ENCODE measurements at regions not wholly inside any gene's neighbourhood (a gene's known extent, or its start where the extent isn't known, plus 50 kb on each side); places are given as distances from the start of the nearest gene placed in this dataset.

- FAIRE-seq: no peak
These were observed 54.1 kb upstream of the PIK3C2G start for GRCh38 chr12:18207266-18207665.

GRCh38 chr12:18206198-18206597 lies 55.1 kb upstream of the PIK3C2G start:
- FAIRE-seq: no peak

GRCh38 chr12:18204053-18204452 lies 57.3 kb upstream of the PIK3C2G start:
- FAIRE-seq: no peak

- no peak for FAIRE-seq
These were observed 69.2 kb upstream of the PIK3C2G start for GRCh38 chr12:18192119-18192518.

GRCh38 chr12:18183141-18183540 lies 78.2 kb upstream of the PIK3C2G start:
- FAIRE-seq: no peak

- FAIRE-seq: no peak
These were observed 81.6 kb upstream of the RERGL start for GRCh38 chr12:18171571-18171970.

DNA sequence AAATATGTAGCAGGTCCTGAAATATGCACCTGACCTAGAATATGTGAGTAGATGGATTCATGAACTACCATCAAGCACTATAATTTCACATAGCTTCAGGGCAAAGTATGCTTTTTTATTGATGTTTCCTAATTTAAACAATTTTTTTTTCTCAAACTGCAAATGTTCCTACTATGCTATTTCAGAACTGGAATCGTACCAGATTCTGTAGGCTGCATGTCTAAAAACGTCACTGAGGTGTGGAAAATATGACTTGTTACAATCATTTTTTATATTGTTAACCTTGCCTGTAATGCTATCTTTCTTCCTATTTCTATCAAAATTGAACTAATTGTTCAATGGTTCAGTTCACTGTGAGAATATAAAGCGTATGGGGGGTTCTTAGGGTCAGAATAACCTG lies 78.0 kb upstream of the RERGL start:
- no peak for FAIRE-seq

- no peak for FAIRE-seq
These were observed 75.9 kb upstream of the RERGL start for GRCh38 chr12:18165889-18166288.

- no peak for FAIRE-seq
These were observed 75.5 kb upstream of the RERGL start for GRCh38 chr12:18165422-18165871.

GRCh38 chr12:18160901-18161300 lies 70.9 kb upstream of the RERGL start:
- no peak for FAIRE-seq

GRCh38 chr12:18158774-18159557 lies 69.0 kb upstream of the RERGL start:
- FAIRE-seq: no peak

DNA sequence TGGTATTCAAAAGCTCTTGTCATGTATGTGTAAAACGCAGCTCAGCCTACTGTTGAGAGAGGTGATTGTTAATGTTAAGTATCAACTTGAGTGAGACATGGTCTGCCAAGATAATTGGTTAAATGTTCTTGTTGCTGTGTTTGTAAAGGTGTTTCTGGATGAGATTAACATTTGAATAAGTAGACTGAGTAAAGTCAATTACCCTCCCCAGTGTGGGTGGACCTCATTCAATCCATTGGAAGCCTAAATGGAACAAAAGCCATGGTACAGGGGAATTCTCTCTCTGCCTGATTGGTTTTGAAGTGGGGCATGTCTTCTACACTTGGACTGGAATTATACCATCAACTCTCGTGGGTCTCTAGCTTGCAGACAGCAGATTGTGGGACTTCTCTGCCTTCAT lies 63.8 kb upstream of the RERGL start:
- FAIRE-seq: no peak

DNA sequence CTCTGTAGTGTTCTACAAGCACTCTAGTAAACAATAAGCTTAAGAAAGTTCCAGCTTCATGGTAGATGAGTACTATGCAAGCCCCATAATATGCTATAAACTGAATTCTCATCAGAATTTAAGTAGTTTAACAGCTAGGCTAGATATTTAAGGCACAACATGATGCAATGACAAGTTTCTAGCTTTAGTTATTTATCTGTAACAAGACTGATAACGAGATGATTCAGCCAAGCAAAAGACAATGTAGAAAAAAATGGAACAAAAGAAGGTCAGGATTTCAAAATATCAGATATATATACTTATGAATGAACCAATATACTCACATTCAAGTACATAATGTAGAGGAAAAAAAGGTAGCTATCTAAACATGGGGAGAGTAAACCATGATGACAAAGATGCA lies 61.0 kb upstream of the RERGL start:
- no peak for FAIRE-seq

GRCh38 chr12:18148961-18149360 lies 59.0 kb upstream of the RERGL start:
- FAIRE-seq: no peak

- no peak for FAIRE-seq
These were observed 56.4 kb upstream of the RERGL start for GRCh38 chr12:18146363-18146762.

- no peak for FAIRE-seq
These were observed 55.9 kb upstream of the RERGL start for GRCh38 chr12:18145924-18146323.

DNA sequence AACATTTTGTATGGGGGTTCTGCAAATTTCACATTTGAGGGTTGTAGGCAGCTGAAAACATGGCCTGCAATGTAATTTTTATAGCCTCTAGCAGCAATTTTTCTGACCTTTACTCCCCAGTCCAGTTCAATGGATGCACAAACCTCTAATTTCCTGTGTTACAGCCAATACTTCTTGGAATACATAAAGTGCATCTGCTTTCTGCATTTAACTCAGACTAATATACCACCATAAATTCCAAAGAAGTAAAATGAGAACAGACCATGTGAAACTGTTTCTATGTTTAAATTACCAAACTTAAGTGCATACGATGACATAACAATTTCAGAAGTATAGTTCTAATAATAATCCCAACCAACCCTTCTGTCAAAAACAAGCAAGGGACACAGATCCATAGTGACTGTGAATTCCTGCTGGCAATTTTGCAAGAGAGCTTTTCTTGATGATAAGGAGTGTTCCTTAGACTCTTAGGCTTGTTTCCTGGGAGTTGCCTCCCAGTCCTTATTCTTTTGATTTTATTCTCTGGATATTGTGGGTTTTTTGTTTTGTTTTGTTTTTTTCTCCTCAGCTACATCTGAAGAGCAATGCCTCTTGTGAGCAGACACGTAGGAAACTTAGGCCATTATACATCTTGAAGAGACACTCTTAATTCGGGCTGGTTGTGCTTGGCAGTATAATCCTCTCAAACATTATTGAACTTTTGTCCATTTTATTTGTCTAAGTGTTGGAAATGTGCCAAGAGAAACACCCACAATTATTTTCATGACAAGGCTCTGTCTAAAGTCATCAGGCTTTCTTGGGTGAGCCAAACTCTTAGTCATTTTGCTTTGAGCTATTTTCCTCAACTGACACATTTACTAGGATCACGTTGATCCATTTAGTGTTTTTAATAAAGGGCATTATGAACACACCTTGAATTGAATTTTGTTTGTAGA lies 51.3 kb upstream of the RERGL start:
- no peak for FAIRE-seq

DNA sequence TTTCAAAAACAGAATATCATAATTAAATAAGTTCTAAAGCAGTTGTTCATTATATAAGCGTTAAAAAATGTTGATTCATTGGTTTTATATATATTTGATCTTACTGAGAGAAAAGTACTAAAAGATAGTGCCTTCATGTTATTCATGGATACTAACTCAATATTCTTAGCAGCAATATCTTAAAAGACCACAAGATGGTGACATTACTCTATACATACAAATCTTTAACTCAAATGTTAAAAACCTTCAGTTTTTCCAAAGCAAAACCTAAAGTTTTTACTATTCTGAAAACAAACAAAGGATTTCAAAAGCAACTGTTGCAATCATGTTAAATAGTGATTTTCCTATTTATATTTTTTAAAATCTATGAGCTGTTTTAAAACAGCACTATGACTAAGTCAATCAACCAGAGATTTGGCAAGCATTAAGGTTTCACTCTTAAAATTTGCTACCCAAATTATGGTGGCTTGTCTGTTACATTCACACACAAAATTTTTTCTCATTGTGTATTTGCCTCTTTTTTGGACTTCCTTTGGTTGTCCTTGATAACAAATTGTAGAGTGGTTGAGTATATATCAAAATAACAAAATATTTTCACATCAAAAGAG lies 50.1 kb upstream of the RERGL start:
- peak; percentile 92 for FAIRE-seq
